HG02798 (cell line): ENCODE measurements at regions not wholly inside any gene's neighbourhood (a gene's known extent, or its start where the extent isn't known, plus 50 kb on each side); places are given as distances from the start of the nearest gene placed in this dataset.

ENCODE experiments used
- ATAC-seq: cut with Tn5 transposase; IDR thresholded peaks from one replicate; pipeline ENCODE4 v1.9.1; 2021; ENCODE audit warnings: mild to moderate bottlenecking; ENCODE audit not compliant: unreplicated experiment, poor library complexity

DNA sequence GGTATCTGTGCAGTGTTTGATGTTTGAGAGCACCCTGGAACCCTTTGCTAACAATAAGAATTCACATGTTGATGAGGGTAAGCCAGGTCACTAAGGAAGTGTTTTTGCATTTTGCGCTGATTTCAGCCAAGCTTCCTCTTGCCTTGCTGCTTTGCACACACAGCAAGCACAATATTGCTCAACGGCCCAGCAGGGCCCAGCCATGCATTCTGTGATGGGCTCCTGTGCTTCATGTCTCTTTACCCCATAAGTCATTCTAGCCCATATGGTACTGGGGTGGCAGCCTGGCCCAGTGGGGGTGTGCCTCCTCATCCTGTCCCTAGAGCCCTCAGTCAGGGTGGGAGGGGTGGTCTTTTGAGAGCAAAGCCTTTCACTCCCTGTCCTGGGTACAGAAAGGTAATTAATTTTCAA, 481.3 kb downstream of the GADD45G start:
- no peak for ATAC-seq

DNA sequence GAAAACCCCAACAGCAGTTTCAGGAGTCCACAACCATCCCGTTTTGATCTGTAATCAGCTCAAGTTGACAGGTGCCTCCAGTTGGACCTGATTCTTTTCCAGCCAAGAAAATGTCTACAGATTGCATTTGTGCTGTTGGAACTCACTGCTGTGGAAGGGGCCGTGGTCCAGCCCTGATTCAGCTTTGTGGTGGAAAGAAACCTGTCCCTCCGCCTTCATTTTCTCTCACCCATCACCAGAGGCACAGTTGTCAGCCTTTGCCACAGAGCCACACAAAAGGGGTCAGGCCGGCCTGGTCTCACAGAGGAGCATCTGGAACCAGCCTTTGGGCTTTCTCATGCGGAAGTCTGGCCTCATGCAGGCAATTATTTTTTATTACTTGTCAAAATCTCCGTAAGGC, 483.6 kb downstream of the GADD45G start:
- ATAC-seq: no peak

DNA sequence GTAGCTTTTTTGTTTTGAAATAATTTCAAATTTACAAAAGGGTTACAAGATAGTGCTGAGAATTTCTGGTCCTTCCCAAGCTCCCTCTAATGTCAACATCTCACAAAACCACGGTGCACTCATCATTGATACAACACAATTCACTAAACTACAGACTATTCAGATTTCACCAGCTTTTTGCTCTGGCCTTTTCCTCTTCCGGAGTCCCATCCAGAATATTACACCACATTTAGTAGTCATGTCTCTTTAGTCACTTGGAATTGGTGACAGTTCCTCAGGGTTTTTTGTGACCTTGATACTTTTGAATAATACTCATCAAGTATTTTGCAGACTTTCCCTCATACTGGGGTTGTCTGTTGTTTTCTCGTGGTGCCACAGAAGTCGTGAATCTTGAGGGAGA, 484.0 kb downstream of the GADD45G start:
- no peak for ATAC-seq

DNA sequence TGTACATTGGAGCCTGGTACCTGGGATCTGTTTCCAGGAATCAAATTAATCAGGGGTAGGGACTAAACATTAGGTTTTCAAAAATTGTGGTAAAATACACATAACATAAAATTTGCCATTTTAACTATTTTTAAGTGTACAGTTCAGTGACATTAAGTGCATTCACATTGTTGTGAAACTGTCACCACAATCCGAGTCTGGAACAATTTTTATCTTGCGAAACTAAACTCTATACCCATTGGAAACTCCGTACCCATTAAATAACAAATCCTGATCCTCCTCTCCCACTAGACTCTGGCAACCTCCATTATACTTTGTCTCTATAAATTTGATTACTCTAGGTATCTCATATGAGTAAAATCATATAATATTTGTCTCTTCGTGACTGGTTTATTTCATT, 486.2 kb downstream of the GADD45G start:
- no peak for ATAC-seq

DNA sequence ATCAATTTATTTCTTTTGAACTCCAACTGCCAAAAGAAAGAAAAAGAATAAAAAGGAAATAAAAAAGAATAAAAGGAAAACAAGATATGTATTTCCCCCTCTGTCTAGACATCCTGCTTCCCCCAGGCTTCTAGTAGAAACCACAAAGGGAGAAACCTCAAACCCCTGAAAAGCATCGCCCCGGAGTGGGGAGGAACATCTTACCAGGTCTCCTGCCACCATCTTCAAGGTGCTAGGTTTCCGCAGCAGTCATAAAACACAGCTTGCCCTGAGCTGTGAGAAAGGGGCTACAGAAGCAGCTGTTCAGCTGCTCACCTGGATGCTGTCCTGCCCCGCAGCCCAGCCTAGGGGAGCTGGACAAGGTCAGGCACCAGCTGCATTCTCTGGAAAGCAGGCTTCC, 487.7 kb downstream of the GADD45G start:
- ATAC-seq: no peak

DNA sequence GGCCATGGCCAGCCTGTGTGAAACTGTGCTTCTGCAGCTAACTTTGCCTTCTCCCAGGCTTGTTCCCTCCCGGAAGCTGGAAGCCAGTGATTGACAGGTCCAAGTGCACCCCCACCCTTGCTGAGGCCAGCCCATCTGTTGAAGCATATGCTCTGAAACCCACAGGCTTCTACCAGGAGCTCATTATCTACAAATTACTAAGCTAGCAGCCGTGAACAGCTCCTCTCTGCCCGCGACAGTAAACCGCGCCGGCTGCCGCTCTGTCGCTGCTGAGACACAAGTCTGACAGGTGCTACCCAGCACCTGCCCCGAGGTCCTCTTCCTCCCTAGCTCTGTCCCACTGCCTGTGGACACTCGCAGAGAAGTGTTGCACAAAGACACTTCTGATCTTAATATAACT, 490.9 kb downstream of the GADD45G start:
- no peak for ATAC-seq

DNA sequence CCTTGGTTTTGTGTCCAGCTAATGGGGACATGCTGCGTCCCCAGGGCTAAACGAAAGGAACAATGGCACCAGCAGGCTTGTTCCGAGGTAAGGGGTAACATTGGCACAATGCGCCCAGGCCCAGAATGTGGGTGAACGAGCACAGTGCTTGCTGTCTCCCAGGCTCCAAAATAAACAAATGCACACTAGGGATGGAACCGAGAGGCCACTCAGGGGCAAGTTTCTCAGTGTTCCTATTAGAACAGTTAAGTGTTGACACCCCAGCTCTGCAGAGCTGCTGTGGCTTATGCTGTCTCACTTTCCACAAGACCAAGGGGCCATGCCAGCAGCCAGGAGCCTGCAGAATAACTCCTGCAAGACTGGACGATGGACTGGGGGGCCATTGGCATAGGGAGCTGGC, 492.4 kb downstream of the GADD45G start:
- ATAC-seq: no peak

DNA sequence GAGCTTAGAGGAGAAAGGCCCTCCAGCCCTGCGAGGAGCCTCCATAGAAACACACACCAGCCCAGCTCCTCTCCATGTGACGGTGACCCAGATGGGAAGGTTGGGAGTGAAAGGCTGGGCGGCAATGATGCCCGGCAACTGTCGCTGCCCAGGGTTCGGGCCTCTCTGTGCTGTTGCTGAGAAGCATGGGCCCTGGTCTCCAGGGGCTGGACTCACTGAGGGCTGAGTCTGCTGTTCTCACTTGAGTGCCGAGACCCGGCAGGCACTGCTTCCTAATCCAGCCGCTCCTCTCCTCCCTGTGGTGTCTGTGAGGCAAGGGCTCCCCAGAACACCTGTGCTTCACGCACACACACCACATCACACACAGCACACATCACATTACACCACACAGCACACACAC, 493.6 kb downstream of the GADD45G start:
- no peak for ATAC-seq

DNA sequence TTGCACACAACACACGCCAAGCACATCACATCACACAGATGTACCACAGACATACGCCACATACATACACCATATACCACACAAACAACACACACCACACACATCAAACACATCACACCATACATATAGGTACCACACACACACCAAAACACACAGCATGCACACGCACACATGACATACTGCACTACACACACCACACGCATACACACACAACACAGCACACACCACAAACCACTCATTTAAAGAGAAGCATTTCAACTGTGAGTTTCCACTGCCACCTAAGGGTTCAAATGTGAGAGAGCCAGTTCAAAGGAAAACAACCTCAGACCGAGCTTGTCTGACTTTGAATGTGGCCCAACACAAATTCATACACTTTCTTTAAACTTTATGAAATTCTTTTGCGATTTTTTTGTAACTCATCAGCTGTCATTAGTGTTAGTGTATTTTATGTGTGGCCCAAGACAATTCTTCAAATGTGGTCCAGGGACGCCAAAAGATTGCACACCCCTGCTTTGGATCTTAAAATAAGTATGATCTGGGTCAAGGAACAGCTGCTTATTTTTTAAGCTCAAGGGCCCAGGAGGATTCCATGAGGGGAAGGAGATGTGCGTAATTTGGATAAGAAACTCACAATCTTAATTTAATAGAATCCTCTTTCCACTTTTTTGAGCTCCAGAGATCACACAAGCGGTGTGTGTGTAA, 494.6 kb downstream of the GADD45G start:
- ATAC-seq: no peak

DNA sequence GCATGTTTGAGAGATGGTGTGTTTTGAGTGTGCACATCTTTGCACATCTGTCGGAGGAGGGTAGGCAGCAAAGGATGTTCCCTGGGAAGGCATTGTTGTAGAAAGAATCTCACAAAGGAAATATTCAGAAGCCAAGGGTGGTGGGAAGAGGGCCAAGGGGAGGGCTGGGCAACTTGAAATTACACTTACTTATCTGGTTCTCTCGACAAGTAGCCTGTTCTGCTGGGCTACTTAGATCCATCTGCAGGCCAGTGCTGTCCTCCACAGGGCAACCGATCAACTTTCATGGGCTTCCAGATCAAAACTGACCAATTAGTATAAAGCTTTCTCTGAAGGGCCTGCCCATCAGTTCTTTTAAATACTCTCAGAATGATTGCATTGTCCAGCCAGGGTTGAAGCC, 495.2 kb downstream of the GADD45G start:
- no peak for ATAC-seq

DNA sequence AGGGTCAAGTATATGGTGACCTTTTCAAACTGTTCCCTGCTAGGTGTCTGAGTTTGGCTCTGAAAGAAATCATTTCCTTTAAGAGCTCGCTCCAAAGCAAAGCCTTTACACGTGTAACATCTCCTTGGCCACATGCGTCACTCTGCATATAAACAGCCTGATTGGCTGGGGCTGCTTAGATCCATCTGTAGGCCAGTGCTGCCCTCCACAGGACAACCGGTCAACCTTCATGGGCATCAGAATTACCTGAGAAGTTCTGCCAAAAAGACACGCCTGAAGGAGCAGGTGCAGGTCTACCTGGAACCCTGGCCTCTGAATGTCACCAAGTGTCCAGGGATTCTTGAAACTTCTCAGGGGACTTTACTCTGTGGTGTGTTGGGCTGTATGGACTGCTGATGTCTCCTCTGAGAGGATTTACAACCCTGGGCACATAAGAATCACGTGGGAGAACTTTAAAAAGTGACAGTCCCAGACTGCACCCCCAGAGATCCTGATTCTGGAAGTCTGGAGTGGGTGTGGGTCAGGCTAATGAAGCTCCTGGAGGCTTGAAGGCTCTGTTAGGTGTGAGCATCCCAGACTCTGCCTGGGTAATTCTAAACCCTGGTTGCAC, 497.6 kb downstream of the GADD45G start:
- ATAC-seq: peak; percentile 95

DNA sequence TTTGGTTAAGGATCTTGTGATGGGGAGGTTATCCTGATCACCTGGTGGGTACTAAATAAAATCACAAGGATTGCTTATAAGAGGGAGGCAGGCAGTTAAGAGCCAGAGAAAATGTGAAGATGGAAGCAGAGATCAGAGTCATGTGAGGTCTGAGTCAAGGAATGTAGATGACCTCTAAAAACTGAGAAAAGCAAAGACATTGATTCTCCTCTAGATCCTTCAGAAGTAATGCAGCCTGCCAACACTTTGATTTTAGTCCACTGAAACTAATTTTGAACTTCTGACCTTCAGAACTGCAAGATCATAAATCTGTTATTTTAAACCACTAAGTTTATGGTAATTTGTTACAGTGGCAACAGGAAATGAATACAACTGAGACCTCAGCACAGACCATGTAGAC, 499.0 kb downstream of the GADD45G start:
- ATAC-seq: no peak

DNA sequence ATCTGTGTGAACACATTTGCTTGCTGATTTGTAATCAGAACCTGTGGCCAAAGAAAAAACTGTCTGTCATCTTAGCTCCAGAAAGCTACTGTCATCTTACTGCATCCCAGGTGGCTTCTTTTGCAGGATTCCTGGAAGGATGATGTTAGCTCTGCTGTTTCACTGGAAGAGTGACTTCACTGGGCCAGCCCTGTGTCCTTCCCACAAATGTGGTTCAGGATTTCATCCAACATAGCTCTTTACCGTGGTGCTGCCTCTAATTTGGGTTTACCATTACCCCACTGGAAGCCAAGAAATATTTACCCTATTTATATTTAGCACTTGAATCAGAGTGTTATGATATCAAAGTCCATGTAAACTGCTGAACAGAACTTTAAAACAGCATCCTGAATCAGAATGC, 501.0 kb downstream of the GADD45G start:
- ATAC-seq: no peak

DNA sequence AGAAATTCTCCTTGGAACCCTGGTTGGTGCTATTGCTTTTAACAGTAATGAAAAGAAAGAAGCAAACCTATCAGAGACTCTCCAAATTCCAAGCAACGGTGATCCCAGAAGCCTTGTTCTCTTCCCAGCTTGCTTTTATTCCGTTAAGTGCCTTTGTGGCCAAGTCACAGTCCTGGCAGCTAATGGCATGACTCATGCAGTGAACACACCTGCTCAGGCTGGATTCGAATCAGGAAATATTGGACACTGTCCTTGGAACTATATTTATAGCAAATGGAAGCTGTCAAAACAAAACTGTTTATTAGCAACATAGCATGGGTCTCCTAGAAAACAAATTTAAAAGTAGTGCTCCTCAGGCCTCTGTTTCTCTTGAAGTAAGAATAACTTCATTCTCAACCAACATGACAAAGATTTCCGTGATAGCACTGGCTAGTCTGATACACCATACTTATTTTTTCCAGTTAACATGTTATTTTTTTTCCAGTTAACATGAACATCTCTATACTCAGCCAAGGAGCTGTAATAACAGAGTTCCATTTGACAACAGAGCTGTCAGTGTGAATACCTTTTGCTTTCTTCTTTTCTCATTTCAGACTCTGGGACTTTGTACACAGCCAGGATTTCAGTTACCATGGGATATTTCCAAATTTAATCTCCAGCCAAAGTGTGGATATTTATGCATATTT, 502.4 kb downstream of the GADD45G start:
- no peak for ATAC-seq

DNA sequence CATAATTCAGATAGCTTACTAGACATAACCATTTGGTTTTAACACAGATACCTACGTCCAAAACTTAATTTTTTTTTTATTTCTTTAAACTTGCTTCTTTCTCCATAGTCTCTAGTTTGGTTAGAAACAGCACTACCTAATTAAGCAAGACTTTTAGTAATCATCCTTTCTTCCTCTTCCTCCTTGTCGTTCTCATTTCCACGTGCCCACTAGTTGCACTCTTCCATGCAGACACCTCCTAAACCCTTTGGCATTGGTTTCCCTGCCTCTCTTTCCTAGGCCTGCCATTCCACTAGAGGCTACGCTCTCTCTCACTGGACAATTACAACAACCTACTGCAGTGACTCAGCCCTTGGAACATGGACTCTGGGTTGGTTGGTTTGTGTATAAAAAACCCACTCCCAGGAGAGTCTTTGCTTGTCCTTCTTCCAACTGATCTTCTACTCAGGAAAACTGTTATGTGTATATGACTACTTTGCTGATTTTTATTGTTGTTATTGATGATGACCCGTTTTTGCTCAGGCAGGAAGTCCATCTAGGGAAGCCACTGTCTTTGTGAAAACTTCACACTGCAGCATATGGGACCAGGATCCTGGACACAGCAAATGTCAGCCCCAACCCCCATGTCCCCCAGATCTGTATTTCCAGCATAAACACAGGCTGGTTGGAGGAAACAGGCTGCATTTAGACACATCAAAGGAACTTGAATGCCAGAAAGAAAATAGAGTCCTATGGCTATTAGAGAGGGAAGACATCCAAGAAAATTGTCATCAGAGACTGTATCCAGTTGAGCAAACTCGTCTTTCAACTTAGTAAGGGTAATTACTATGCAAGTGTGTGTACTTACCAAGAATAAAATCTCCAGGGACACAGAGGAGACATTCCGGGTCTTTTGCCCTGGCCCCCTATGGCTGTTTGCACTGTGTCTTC, 503.2 kb downstream of the GADD45G start:
- ATAC-seq: no peak

DNA sequence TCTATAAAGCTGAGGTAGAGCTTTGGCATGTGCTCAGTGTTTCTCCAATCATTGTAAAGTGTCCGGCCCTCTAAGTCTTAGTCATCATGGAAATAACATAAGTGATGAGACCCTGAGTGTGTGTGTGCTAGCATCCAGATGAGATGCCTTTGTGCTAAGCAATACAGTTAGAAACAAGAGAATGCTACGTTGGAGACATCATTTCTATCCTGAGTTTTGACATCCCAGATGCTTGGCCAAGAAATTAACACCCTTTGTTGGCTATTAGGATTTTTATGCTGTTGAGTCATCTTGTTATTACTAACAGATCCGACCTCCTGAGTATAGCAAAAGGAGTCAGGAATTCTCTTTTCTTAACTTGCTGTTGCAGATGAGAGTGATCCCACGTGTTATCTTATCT, 508.0 kb downstream of the GADD45G start:
- no peak for ATAC-seq

DNA sequence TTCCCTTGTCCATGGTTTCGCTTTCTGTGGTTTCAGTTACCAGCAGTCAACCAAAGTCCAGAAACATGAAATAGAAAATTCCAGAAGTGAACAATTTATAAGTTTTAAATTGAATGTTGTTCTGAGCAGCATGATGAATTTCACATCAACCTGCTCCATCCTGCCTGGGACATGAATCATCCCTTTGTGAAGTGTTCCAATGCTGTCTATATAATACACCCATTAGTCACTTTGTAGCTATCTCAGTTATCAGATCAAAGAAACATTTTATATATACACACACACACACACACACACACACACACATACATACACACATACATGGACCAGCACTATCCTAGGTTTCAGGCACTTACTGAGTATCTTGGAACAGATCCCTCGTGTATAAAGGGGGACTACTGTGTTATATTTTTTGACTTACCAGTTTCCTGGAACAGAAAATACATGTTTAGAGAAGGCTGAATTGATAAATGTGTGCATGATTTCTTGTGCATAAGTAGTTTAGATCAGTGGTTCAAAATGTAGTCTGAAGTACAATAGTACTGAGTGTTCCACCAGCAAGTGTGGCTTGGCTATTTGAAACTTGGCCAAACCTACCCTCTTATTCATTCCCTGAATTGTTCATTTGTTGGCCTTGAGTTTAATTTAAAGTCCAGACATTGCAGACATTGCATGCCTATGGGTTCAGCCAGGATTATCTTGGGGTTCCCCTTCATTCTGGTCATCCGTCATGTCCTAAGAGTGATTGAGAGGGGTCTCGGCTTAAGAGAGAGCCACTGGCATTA, 510.0 kb downstream of the GADD45G start:
- ATAC-seq: no peak

DNA sequence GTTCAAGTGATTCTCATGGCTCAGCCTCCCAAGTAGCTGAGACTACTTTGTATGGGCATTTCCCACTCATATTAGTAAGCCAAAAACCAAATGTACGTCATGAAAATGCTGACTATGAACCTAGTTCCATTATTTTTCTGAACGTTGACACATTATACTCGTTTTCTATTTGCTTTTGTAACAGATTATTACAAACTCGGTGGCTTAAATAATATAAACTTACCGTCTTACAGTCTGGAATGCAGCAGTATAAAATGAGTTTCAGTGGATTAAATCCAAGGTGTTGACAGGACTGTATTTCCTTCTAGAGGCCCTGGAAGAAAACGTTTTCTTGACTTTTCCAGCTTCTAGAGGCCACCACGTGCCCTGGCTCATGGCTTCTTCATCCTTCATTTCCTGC, 517.0 kb downstream of the GADD45G start:
- no peak for ATAC-seq

DNA sequence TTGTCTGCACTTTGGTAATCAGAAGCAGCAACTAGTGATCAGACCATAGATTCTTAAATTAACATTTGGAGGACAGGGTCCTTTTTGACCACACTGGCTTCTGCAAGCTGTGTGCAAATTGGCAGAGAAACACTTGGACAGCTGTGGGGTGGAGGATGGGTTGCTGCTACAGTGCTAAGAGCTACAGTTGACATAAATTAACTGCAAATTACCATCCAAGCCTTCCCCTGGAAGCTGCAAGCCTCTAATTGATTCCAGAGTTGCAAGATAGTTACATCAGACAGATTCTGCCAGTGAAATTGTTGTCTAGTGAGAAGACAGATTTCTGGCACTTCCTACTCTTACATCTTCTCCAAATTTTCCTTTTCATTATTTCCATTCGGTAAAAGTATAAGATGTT, 517.7 kb downstream of the DIRAS2 start:
- ATAC-seq: no peak

DNA sequence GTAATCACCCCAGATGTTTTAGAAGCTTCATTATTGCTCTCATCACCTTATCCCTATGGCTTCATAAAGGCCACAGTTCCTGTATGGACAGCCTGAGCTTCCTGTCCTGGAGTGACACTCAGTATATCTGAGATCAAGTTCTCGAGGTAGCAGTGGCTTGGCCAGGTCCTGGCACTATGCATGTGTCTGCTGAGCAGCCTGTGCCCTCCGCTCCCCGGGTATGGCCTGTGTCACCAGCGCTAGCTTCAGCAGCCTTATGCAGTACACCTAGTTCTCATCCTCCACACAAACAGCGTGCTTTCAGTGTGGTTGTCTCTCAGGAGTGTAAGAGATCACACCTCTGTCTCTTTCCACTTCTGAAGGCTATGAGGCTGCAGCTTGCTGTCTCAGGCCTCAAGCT, 514.7 kb downstream of the DIRAS2 start:
- no peak for ATAC-seq
